H7 (cell line): ENCODE measurements at regions not wholly inside any gene's neighbourhood (a gene's known extent, or its start where the extent isn't known, plus 50 kb on each side); places are given as distances from the start of the nearest gene placed in this dataset.

ENCODE experiments used
- DNase-seq: peaks from one replicate; pipeline ENCODE4 v3.0.0; 2012
- H3K27me3 ChIP-seq: 2 replicates; pipeline ENCODE4 v1.6.0; 2011; ENCODE audit warnings: mild to moderate bottlenecking, low read length; ENCODE audit not compliant: control insufficient read depth, insufficient read depth
- H3K36me3 ChIP-seq: replicated peaks from 2 replicates; pipeline ENCODE4 v1.5.1; 2011; ENCODE audit warnings: low read length; ENCODE audit not compliant: control insufficient read depth, insufficient read depth
- H3K4me3 ChIP-seq: 2 replicates; pipeline ENCODE4 v1.5.1; 2011; ENCODE audit warnings: low read depth, mild to moderate bottlenecking, control low read depth, low read length, moderate library complexity; ENCODE audit not compliant: insufficient read depth

- H3K4me3 ChIP-seq = no peak overlapping the region
- no peaks in the 10 kb centered on the region for H3K36me3 ChIP-seq
- no peak for DNase-seq
- H3K27me3 ChIP-seq = no peaks in the 10 kb centered on the region
Observed at GRCh38 chr5:111953351-111954127, 196.5 kb upstream of the NREP start.

- Histone ChIP-seq H3K27me3 (no peaks in the 10 kb centered on the region), H3K36me3 (no peaks in the 10 kb centered on the region), H3K4me3 (no peak overlapping the region)
- no peak for DNase-seq
Observed at GRCh38 chr5:111952555-111952954, 195.6 kb upstream of the NREP start.

GRCh38 chr5:111950660-111951059 lies 193.7 kb upstream of the NREP start:
- no peak overlapping the region for H3K4me3 ChIP-seq
- DNase-seq = no peak
- H3K27me3 ChIP-seq = no peaks in the 10 kb centered on the region
- no peaks in the 10 kb centered on the region for H3K36me3 ChIP-seq

DNA sequence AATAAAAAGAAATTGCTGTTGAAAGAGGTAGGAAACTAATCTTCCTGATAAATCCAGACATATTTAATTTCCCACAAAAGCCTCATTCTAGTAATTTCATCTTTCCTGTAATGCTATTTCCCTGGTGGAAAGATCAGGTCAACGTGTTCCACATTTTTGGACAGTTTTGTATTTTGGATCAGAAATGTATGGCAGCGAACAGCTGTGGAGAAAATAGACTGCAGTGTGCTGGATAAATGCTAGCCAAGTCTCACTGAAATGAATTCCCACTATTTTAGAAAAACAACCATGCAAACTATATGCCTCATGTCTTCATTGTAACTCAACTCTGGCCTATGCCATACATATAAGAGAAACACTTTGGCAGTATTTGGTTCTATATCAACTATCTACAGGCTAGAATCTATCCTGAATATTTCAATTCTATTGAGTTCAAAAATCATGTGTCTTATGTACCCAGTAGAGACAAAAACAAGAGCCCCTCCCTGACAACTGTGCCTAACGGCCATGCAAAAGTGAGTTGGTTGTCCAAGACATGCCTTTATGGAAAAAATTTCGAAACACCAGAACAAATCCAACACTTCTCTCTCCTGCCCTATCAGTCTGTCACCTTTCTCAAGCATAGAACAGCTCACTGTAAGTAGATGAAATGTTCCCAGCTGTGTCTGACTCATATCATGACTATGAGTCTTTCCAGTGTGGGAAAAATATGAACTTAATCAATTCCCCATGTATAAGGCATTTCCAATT lies 191.3 kb upstream of the NREP start:
- no peak overlapping the region for H3K4me3 ChIP-seq
- no peaks in the 10 kb centered on the region for H3K36me3 ChIP-seq
- DNase-seq = no peak
- H3K27me3 ChIP-seq = no peaks in the 10 kb centered on the region

GRCh38 chr5:111946556-111946955 lies 189.6 kb upstream of the NREP start:
- no peak overlapping the region for H3K4me3 ChIP-seq
- DNase-seq = no peak
- no peaks in the 10 kb centered on the region for H3K36me3 ChIP-seq
- no peaks in the 10 kb centered on the region for H3K27me3 ChIP-seq

- DNase-seq = no peak
Observed at GRCh38 chr5:111945535-111945934, 188.5 kb upstream of the NREP start.

DNA sequence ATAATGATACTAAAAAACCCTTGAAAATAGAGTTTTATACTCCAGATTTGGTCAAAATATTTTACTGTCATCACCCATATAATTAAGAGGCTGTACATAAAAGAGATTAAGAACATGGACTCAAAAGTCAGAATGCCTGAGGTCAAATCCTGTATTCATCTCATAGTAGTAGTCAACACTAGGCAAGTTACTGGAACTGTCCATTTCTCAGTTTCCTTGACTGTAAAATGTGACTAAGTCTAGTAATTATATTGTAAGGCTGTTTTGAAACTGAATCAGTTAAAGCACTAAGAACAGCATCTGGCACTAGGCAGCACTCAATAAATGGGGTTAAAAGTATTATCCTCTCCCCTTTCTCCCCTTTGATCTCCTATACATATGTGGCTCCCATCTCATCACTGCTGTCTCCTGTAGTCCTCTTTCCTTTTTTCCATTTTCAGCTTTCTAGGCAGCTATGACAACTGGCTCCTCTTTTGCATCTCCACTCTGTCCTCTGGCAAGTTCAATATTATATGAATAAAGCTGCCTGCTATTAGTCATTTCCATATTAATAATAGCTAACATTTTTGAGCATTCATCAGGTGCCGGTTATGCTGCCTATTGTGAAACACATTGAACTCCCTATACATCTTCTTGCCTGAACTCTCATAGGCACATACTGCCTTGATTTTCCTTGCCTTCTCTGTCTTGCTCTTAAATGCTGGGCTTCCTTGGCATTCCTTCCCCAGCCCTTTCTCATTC lies 185.8 kb upstream of the NREP start:
- Histone ChIP-seq H3K36me3 (no peaks in the 10 kb centered on the region), H3K4me3 (no peak overlapping the region), H3K27me3 (no peaks in the 10 kb centered on the region)
- DNase-seq = no peak

More at GRCh38 chr5:111945535-111945934, 188.5 kb upstream of the NREP start:
- Histone ChIP-seq H3K36me3 (no peaks in the 10 kb centered on the region), H3K4me3 (no peak overlapping the region), H3K27me3 (no peaks in the 10 kb centered on the region)

GRCh38 chr5:111942201-111942600 lies 185.2 kb upstream of the NREP start:
- DNase-seq = no peak
- H3K27me3 ChIP-seq = no peaks in the 10 kb centered on the region
- H3K4me3 ChIP-seq = no peak overlapping the region
- no peaks in the 10 kb centered on the region for H3K36me3 ChIP-seq

- Histone ChIP-seq H3K4me3 (no peak overlapping the region), H3K27me3 (no peaks in the 10 kb centered on the region), H3K36me3 (no peaks in the 10 kb centered on the region)
- DNase-seq = no peak
Observed at GRCh38 chr5:111937094-111937493, 180.1 kb upstream of the NREP start.

DNA sequence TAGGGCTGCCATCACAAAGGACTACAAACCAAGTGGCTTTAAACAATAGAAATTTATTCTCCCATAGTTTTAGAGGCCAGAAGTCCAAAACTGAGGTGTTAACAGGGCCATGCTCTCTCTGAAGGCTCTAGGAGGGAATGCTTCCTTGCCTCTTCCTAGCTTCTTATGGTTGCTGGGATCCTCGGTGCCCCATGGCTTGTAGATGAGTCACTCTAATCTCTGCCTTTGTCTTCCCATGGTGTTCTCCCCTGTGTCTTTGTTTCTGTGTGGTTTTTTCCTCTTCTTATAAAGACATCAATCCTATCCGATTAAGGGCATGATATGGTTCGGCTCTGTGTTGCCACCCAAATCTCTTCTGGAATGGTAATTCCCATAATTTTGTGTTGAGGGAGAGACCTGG lies 178.8 kb upstream of the NREP start:
- Histone ChIP-seq H3K4me3 (no peak overlapping the region), H3K27me3 (no peaks in the 10 kb centered on the region), H3K36me3 (no peaks in the 10 kb centered on the region)
- DNase-seq = no peak

DNA sequence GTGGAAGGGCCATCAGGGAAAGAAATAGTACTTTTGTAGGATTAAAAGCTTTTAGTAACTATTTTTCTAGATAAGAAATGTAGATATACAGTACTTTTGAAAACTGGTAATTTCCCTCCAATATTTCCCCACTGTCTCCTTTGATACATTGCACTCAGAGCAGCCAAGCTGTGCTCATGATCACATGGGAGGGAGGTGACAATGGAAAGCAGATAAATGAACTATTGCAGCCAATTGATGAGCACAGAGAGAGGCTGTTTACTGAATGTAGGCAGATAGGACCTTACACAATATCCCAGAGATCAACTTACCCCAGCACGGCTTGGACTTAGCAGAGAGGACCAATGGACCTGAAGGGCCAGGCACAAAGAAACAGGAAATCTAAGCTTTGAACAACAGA lies 178.0 kb upstream of the NREP start:
- Histone ChIP-seq H3K27me3 (no peaks in the 10 kb centered on the region), H3K36me3 (no peaks in the 10 kb centered on the region), H3K4me3 (no peak overlapping the region)
- DNase-seq = no peak

DNA sequence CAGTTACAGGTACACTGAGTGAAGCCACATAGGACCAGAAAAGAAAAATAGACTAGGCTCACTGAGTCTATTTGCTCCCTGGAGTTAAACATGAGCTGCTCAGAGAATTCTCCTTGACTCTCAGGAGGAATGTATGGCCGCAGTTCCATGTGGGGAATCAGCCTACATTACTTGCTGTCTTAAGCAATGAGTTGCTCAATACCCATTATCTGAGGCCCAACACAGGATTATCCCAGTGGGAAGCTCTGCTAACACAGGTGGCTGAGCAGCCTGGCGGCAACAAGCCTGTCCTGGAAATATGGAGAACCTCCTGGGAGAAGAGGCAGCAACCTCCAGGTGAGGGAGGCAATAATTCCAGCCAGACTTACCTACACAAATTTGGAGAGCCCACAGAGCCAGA lies 177.5 kb upstream of the NREP start:
- H3K36me3 ChIP-seq = no peaks in the 10 kb centered on the region
- H3K4me3 ChIP-seq = no peak overlapping the region
- no peak for DNase-seq
- H3K27me3 ChIP-seq = no peaks in the 10 kb centered on the region

GRCh38 chr5:111933086-111933485 lies 176.1 kb upstream of the NREP start:
- Histone ChIP-seq H3K4me3 (no peak overlapping the region), H3K36me3 (no peaks in the 10 kb centered on the region), H3K27me3 (no peaks in the 10 kb centered on the region)
- DNase-seq = no peak

GRCh38 chr5:111932628-111933027 lies 175.6 kb upstream of the NREP start:
- DNase-seq = no peak
- H3K27me3 ChIP-seq = no peaks in the 10 kb centered on the region
- H3K36me3 ChIP-seq = no peaks in the 10 kb centered on the region
- no peak overlapping the region for H3K4me3 ChIP-seq

- no peak overlapping the region for H3K4me3 ChIP-seq
- no peak for DNase-seq
Observed at GRCh38 chr5:111932199-111932598, 175.2 kb upstream of the NREP start.

More at GRCh38 chr5:111932199-111932598, 175.2 kb upstream of the NREP start:
- H3K36me3 ChIP-seq = no peaks in the 10 kb centered on the region
- H3K27me3 ChIP-seq = no peaks in the 10 kb centered on the region
